Endometrium (tissue), 2 donors: ENCODE measurements at regions not wholly inside any gene's neighbourhood (a gene's known extent, or its start where the extent isn't known, plus 50 kb on each side); places are given as distances from the start of the nearest gene placed in this dataset.

Experiments
- FAIRE-seq: peaks from 2 replicates; lab custom pipeline; 2012; peaks lifted over from hg19 to GRCh38; lab: Jason Lieb, UNC
- donor health status: control.
- donor health status: control.

GRCh38 chr1:192949783-192950182 lies 109.4 kb downstream of the UCHL5 start:
- no peak for FAIRE-seq

DNA sequence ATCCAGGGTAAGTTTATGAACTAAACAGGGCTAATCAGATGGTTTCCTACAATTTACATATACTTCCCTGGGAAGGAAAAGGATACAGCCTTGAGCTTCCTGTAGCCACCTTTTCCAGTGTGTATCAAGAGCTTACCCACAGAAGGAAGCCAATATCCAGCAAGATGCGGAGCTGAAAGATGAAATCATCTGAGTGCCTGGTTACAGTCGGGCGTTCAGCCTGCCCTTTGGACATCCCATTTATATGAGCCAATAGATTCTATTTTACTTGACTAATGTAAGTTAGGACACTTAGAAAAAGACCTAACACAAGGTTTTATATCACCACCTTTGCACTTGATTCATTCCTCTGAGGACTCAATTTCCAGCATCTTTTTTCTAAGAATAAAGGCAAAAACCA lies 108.2 kb downstream of the UCHL5 start:
- FAIRE-seq = no peak

DNA sequence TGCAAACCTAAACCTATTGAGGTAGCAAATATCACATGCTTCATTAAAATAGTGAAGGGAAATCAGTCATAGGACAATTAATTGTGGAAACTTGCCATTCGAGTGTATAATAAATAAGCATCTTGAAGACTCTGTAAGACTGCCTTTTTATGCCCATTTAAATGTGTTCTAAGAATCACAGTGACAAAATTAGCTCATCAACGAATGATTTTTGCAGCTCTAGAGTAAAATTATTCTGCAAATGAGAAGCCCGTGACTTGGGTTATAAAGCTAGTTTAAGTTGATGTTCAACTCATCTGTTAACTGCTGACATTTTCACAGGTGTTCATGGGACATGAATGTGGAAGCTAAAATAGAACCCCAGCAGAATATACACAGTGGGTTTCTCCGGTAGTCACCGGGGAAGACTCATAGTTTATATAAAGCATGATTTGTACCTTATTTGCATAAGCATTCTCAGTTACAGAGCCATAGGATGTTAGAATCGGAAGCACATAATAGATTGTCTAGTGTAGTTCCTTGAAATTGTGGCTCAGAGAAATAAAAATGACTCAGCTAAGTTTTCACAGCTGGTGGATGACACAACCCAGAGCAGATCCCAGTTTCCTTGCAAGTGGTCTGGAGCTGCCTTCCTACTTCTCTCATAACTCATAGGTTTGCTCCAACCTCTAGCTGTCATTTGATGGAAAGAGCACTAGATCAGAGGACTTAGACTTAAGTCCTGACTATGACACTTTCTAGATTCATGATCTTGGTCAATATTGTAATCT lies 107.3 kb downstream of the UCHL5 start:
- no peak for FAIRE-seq

GRCh38 chr1:192952646-192953045 lies 106.5 kb downstream of the UCHL5 start:
- no peak for FAIRE-seq

DNA sequence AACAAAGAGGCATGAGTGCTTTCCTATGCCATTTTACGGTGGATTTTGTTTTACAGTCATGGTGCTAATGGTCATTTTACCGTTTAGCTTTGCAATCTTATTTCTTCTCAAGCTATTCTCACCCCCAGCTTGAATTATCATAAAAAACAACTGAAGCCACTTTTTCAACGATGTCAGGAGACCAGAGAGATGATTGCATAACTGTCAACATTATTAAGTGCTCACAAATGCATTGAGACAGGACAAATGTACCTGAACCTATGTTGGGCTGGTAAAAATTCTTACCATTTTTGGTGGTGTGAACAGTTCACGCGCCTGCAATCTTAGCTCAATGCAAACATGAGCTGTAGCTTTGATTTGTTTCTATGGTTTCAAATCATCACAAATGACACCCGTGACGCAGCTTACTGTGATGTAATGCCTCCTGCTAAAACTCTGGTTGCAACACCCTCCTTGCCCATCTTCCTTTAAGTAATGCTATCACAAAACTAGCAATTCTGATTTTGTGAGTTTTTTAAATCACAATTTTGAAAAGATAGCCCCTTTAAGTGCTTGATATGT lies 104.4 kb downstream of the UCHL5 start:
- FAIRE-seq = no peak

DNA sequence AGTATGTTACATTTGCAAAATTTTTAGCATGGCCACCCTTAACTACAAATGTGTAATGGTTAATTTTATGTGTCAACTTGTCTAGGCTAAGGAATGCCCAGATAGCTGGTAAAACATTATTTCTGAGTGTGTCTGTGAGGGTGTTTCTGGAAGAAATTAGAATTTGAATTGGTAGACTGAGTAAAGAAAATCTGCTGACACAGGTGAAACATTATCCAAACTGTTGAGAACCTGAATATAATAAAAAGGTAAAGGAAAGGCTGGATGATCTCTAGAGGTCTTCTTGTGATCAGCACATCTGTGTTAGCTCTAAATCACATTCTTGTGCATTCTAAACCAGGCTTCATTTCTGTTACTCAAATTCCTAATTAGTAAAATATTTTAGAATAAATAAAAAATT lies 100.8 kb downstream of the UCHL5 start:
- no peak for FAIRE-seq

GRCh38 chr1:192958871-192959270 lies 100.3 kb downstream of the UCHL5 start:
- FAIRE-seq = no peak

DNA sequence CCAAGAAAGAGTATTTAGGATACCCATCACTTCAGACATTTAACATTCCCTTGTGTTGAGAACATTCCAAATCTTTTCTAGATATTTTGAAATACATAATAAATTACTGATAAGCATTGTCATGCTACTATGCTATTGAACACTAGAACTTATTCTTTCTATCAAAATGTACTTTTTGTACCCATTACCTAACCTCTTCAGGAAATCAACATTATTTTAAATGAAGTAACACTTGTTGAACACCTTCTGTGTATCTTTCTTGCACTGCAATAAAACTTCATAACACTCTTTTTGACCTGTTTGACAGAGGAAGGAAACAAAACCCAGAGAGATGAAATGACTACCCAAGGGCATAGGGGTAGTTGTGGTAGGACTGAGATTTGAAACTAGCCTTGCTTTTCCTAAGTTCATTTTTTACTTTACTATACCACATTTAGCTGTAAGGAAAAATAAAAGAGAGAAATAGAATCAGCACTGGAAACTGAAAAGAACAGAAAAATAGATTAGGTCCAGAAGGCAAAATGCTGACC lies 99.4 kb downstream of the UCHL5 start:
- FAIRE-seq = no peak
